A673 (cell line): ENCODE measurements at regions not wholly inside any gene's neighbourhood (a gene's known extent, or its start where the extent isn't known, plus 50 kb on each side); places are given as distances from the start of the nearest gene placed in this dataset.

Source experiments
- EZH2 ChIP-seq: fragments of 200-600 bp; sonication (generic); IDR thresholded peaks from 2 replicates; pipeline ENCODE4 v1.6.1; 2017; ENCODE audit warnings: borderline replicate concordance, low read depth, mild to moderate bottlenecking, mixed read lengths, antibody characterized with exemption, low read length; ENCODE audit not compliant: poor library complexity, severe bottlenecking
- TF ChIP-seq, protein P1 (sequence below): fragments of 300-800, 200-600 bp; sonication (generic); conservative IDR thresholded peaks from 2 replicates; pipeline ENCODE4 v1.5.1; 2017; ENCODE audit warnings: low read depth, mild to moderate bottlenecking, antibody characterized with exemption, low read length, moderate library complexity, mixed read lengths

- TF ChIP-seq, protein P1, sequence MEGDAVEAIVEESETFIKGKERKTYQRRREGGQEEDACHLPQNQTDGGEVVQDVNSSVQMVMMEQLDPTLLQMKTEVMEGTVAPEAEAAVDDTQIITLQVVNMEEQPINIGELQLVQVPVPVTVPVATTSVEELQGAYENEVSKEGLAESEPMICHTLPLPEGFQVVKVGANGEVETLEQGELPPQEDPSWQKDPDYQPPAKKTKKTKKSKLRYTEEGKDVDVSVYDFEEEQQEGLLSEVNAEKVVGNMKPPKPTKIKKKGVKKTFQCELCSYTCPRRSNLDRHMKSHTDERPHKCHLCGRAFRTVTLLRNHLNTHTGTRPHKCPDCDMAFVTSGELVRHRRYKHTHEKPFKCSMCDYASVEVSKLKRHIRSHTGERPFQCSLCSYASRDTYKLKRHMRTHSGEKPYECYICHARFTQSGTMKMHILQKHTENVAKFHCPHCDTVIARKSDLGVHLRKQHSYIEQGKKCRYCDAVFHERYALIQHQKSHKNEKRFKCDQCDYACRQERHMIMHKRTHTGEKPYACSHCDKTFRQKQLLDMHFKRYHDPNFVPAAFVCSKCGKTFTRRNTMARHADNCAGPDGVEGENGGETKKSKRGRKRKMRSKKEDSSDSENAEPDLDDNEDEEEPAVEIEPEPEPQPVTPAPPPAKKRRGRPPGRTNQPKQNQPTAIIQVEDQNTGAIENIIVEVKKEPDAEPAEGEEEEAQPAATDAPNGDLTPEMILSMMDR: no peak
- no peak for TF ChIP-seq EZH2
These were observed 291.6 kb downstream of the TLE1 start for GRCh38 chr9:81397481-81398381.
